HG03135 (cell line): ENCODE measurements at regions not wholly inside any gene's neighbourhood (a gene's known extent, or its start where the extent isn't known, plus 50 kb on each side); places are given as distances from the start of the nearest gene placed in this dataset.
"Not testable (repeated sequence)": the region's sequence is repeated elsewhere in the genome, so short reads cannot be mapped to it uniquely, and the experiment has no call there.

Experiments used
- ATAC-seq: cut with Tn5 transposase; IDR thresholded peaks from one replicate; pipeline ENCODE4 v1.9.1; 2021; ENCODE audit warnings: mild to moderate bottlenecking, moderate library complexity; ENCODE audit not compliant: unreplicated experiment

GRCh38 chr14:29982171-29982570 lies 54.5 kb upstream of the PRKD1 start:
- no peak for ATAC-seq

GRCh38 chr14:29982993-29983392 lies 55.3 kb upstream of the PRKD1 start:
- ATAC-seq = no peak

- not testable (repeated sequence) for ATAC-seq
These were observed 62.8 kb upstream of the PRKD1 start for GRCh38 chr14:29990344-29990857.

- ATAC-seq = no peak
These were observed 63.3 kb upstream of the PRKD1 start for GRCh38 chr14:29990993-29991392.

GRCh38 chr14:29993143-29993542 lies 65.5 kb upstream of the PRKD1 start:
- ATAC-seq = no peak

GRCh38 chr14:29999013-29999539 lies 71.4 kb upstream of the PRKD1 start:
- no peak for ATAC-seq

GRCh38 chr14:30002859-30003258 lies 75.2 kb upstream of the PRKD1 start:
- ATAC-seq = no peak

- peak; percentile 69 for ATAC-seq
These were observed 77.6 kb upstream of the PRKD1 start for GRCh38 chr14:30005114-30005808.

- ATAC-seq = no peak
These were observed 79.0 kb upstream of the PRKD1 start for GRCh38 chr14:30006695-30007094.

GRCh38 chr14:30015489-30015888 lies 87.8 kb upstream of the PRKD1 start:
- no peak for ATAC-seq

- ATAC-seq = no peak
These were observed 88.4 kb upstream of the PRKD1 start for GRCh38 chr14:30016002-30016401.

GRCh38 chr14:30017370-30017993 lies 89.8 kb upstream of the PRKD1 start:
- ATAC-seq = no peak

GRCh38 chr14:30020271-30020670 lies 92.6 kb upstream of the PRKD1 start:
- ATAC-seq = no peak

GRCh38 chr14:30020687-30021086 lies 93.0 kb upstream of the PRKD1 start:
- ATAC-seq = no peak

GRCh38 chr14:30023350-30023749 lies 95.7 kb upstream of the PRKD1 start:
- ATAC-seq = not testable (repeated sequence)

GRCh38 chr14:30034152-30034551 lies 106.5 kb upstream of the PRKD1 start:
- no peak for ATAC-seq

- no peak for ATAC-seq
These were observed 107.7 kb upstream of the PRKD1 start for GRCh38 chr14:30035361-30035760.

GRCh38 chr14:30045720-30046119 lies 118.1 kb upstream of the PRKD1 start:
- ATAC-seq = no peak

GRCh38 chr14:30053103-30053502 lies 125.5 kb upstream of the PRKD1 start:
- ATAC-seq = no peak

GRCh38 chr14:30054201-30054600 lies 126.6 kb upstream of the PRKD1 start:
- ATAC-seq = no peak

- ATAC-seq = no peak
These were observed 130.8 kb upstream of the PRKD1 start for GRCh38 chr14:30058401-30058800.

GRCh38 chr14:30063746-30064145 lies 136.1 kb upstream of the PRKD1 start:
- ATAC-seq = no peak
